CD14-positive monocyte (primary cell): ENCODE measurements at regions not wholly inside any gene's neighbourhood (a gene's known extent, or its start where the extent isn't known, plus 50 kb on each side); places are given as distances from the start of the nearest gene placed in this dataset.

Source experiments
- DNase-seq, 3 donors: peaks; one replicate each; pipeline ENCODE4 v3.0.0-alpha.2; 2011 to 2022
- H2AFZ ChIP-seq: 2 replicates; pipeline ENCODE4 v1.6.0; 2012; ENCODE audit warnings: mild to moderate bottlenecking, low read depth, low read length, inconsistent platforms; ENCODE audit not compliant: insufficient read depth, poor library complexity, severe bottlenecking
- H3K27ac ChIP-seq, 2 donors: 1 replicate in 1 of 2; 2 replicates in 1 of 2; pipeline ENCODE4 v1.5.1; 2012 to 2013; ENCODE audit warnings: low read length in 2 of 2, control low read depth in 1 of 2, inconsistent platforms in 1 of 2, low read depth in 1 of 2, mild to moderate bottlenecking in 1 of 2
- H3K27me3 ChIP-seq, 2 donors: one replicate each; pipeline versions ENCODE4 v1.6.0 to v1.6.1; 2011 to 2013; ENCODE audit warnings: low read length in 2 of 2; ENCODE audit not compliant: control insufficient read depth in 2 of 2, insufficient read depth in 2 of 2
- H3K36me3 ChIP-seq, 2 donors: replicated peaks in 1 of 2; 1 replicate in 1 of 2; 2 replicates in 1 of 2; pipeline versions ENCODE4 v1.5.1 to v1.6.1; 2012 to 2013; ENCODE audit warnings: low read length in 2 of 2, control low read depth in 1 of 2, inconsistent platforms in 1 of 2, mild to moderate bottlenecking in 1 of 2; ENCODE audit not compliant: insufficient read depth in 2 of 2, control insufficient read depth in 1 of 2
- H3K4me1 ChIP-seq, 2 donors: 1 replicate in 1 of 2; 2 replicates in 1 of 2; pipeline versions ENCODE4 v1.5.1 to v1.6.1; 2012 to 2013; ENCODE audit warnings: low read length in 2 of 2, control low read depth in 1 of 2, inconsistent platforms in 1 of 2, mild to moderate bottlenecking in 1 of 2, moderate library complexity in 1 of 2; ENCODE audit not compliant: insufficient read depth in 2 of 2, control insufficient read depth in 1 of 2
- H3K4me2 ChIP-seq: replicated peaks from 2 replicates; pipeline ENCODE3; 2012; ENCODE audit warnings: low read length, moderate library complexity, mild to moderate bottlenecking; ENCODE audit not compliant: poor library complexity, severe bottlenecking; ENCODE audit errors: extremely low read depth
- H3K4me3 ChIP-seq, 3 experiments: fragments of 200-600 bp in 1 of 3; sonication (generic) in 1 of 3; replicated peaks in 1 of 3; 1 replicate in 2 of 3; 2 replicates in 1 of 3; pipeline ENCODE4 v1.5.1; 2011 to 2013; ENCODE audit warnings: low read length in 3 of 3, mild to moderate bottlenecking in 3 of 3, control low read depth in 2 of 3, low read depth in 2 of 3, inconsistent platforms in 1 of 3, moderate library complexity in 1 of 3
- H3K79me2 ChIP-seq: 2 replicates; pipeline ENCODE4 v1.6.0; 2012; ENCODE audit warnings: mild to moderate bottlenecking, control low read depth, inconsistent platforms, low read length, moderate library complexity; ENCODE audit not compliant: insufficient read depth
- H3K9ac ChIP-seq: 2 replicates; pipeline ENCODE4 v1.6.0; 2017; ENCODE audit warnings: low read length, mild to moderate bottlenecking; ENCODE audit not compliant: insufficient read depth, poor library complexity, severe bottlenecking
- H3K9me3 ChIP-seq, 2 donors: replicated peaks in 1 of 2; 1 replicate in 1 of 2; 2 replicates in 1 of 2; pipeline versions ENCODE4 v1.5.1 to v1.6.1; 2012 to 2013; ENCODE audit warnings: low read length in 2 of 2, control low read depth in 1 of 2; ENCODE audit not compliant: control insufficient read depth in 1 of 2, insufficient read depth in 1 of 2
- H4K20me1 ChIP-seq: 2 replicates; pipeline ENCODE4 v1.6.0; 2012; ENCODE audit warnings: mild to moderate bottlenecking, low read length, control low read depth, moderate library complexity; ENCODE audit not compliant: insufficient read depth
- H3K27ac Mint-ChIP-seq, 7 donors: one replicate each; pipeline ENCODE4 v1.8.0; 2020; ENCODE audit warnings: mild to moderate bottlenecking in 7 of 7, mixed read lengths in 7 of 7, moderate library complexity in 6 of 7, inconsistent platforms in 2 of 7
- H3K27me3 Mint-ChIP-seq, 3 donors: one replicate each; pipeline ENCODE4 v1.8.0; 2021 to 2022; ENCODE audit warnings: low read depth in 3 of 3, mild to moderate bottlenecking in 3 of 3, mixed read lengths in 3 of 3, moderate library complexity in 3 of 3, inconsistent platforms in 1 of 3
- H3K36me3 Mint-ChIP-seq, 2 donors: one replicate each; pipeline ENCODE4 v1.8.0; 2020; ENCODE audit warnings: mixed read lengths in 2 of 2, inconsistent platforms in 1 of 2, mild to moderate bottlenecking in 1 of 2
- H3K4me1 Mint-ChIP-seq: one replicate; pipeline ENCODE4 v1.8.0; 2020; ENCODE audit warnings: mild to moderate bottlenecking, mixed read lengths
- H3K4me3 Mint-ChIP-seq, 2 donors: one replicate each; pipeline ENCODE4 v1.8.0; 2020; ENCODE audit warnings: mild to moderate bottlenecking in 2 of 2, mixed read lengths in 2 of 2, moderate library complexity in 1 of 2
- H3K9me3 Mint-ChIP-seq, 7 donors: one replicate each; pipeline ENCODE4 v1.8.0; 2020 to 2022; ENCODE audit warnings: mixed read lengths in 7 of 7, mild to moderate bottlenecking in 6 of 7, moderate library complexity in 6 of 7, inconsistent platforms in 2 of 7
- CTCF ChIP-seq: fragments of 200-600 bp; IDR thresholded peaks from one replicate; pipeline ENCODE4 v1.8.0; 2022; ENCODE audit warnings: antibody characterized with exemption, mild to moderate bottlenecking
- WGBS: methylation state at CpG from one replicate; pipeline ENCODE4 v1.1.5; 2013; ENCODE audit warnings: missing lambda C conversion rate; ENCODE audit not compliant: insufficient coverage; 5-methylcytosine and 5-hydroxymethylcytosine counted together
- intact Hi-C, 2 donors: fragments of 100-400 bp; cut with micrococcal nuclease; formaldehyde crosslinking; loops; one replicate each; pipeline versions ENCODE4 v1.15.0 to v1.15.1; 2023

- TF ChIP-seq CTCF, result no peak
- H3K9me3 Mint-ChIP-seq, result peaks cover 6 to 21% (median 14%) of the 10 kb centered on the region in 7 donors
- Histone ChIP-seq H3K4me1 (peaks cover 0 to 3% of the 10 kb centered on the region in 2 donors), H3K79me2 (no peaks in the 10 kb centered on the region), H4K20me1 (no peaks in the 10 kb centered on the region), H3K36me3 (no peaks in the 10 kb centered on the region), H3K4me3 (no peak overlapping the region), H3K9ac (no peak overlapping the region), H2AFZ (no peak overlapping the region), H3K27ac (no peak overlapping the region), H3K27me3 (no peaks in the 10 kb centered on the region), H3K9me3 (peaks cover 4 to 6% of the 10 kb centered on the region in 2 donors), H3K4me2 (no peak overlapping the region)
- H3K4me1 Mint-ChIP-seq, result peaks cover 9% of the 10 kb centered on the region
- no peaks in the 10 kb centered on the region for H3K36me3 Mint-ChIP-seq
- no peak for DNase-seq
- H3K27ac Mint-ChIP-seq, result no peak overlapping the region
- peaks cover 1 to 7% (median 5%) of the 10 kb centered on the region in 3 donors for H3K27me3 Mint-ChIP-seq
- intact Hi-C loops, result no loop called here
- no peak overlapping the region for H3K4me3 Mint-ChIP-seq
- no CpG with 5 or more reads among the region's 4 CpGs for WGBS
These were observed 97.0 kb upstream of the KIF5B start for GRCh38 chr10:32153252-32153651.

GRCh38 chr10:32151871-32152270 lies 95.6 kb upstream of the KIF5B start:
- intact Hi-C loops, result no loop called here
- no peak overlapping the region for H3K4me3 Mint-ChIP-seq
- Histone ChIP-seq H3K4me2 (no peak overlapping the region), H3K79me2 (no peaks in the 10 kb centered on the region), H3K36me3 (no peaks in the 10 kb centered on the region), H3K9me3 (peaks cover 4 to 6% of the 10 kb centered on the region in 2 donors), H2AFZ (no peak overlapping the region), H3K27me3 (no peaks in the 10 kb centered on the region), H3K4me1 (peaks cover 0 to 3% of the 10 kb centered on the region in 2 donors), H3K4me3 (no peak overlapping the region), H3K9ac (no peak overlapping the region), H3K27ac (no peak overlapping the region), H4K20me1 (no peaks in the 10 kb centered on the region)
- TF ChIP-seq CTCF, result no peak
- peaks cover 6 to 21% (median 14%) of the 10 kb centered on the region in 7 donors for H3K9me3 Mint-ChIP-seq
- H3K27me3 Mint-ChIP-seq, result peaks cover 1 to 5% (median 5%) of the 10 kb centered on the region in 3 donors
- no peaks in the 10 kb centered on the region for H3K36me3 Mint-ChIP-seq
- no CpG with 5 or more reads among the region's 2 CpGs for WGBS
- no peak for DNase-seq
- H3K27ac Mint-ChIP-seq, result peak overlapping the region in 1 of 7 donors; percentile 38
- H3K4me1 Mint-ChIP-seq, result peaks cover 9% of the 10 kb centered on the region
